Stomach (tissue), 8 donors: ENCODE measurements at regions not wholly inside any gene's neighbourhood (a gene's known extent, or its start where the extent isn't known, plus 50 kb on each side); places are given as distances from the start of the nearest gene placed in this dataset.

ENCODE experiments used
- DNase-seq, 2 donors: peaks; one replicate each; pipeline versions ENCODE4 v3.0.0 to v3.0.0-alpha.2; 2013 to 2019
- H3K27ac ChIP-seq, 5 donors: fragments of 200-600 bp in 4 of 5; sonication (generic) in 4 of 5; one replicate each; pipeline ENCODE4 v1.5.1; 2013 to 2019; ENCODE audit warnings: mild to moderate bottlenecking in 1 of 5, moderate library complexity in 1 of 5
- H3K27me3 ChIP-seq, 3 donors: fragments of 200-600 bp; sonication (generic); one replicate each; pipeline ENCODE4 v1.5.1; 2017 to 2019; ENCODE audit warnings: mixed run types in 1 of 3
- H3K36me3 ChIP-seq, 4 donors: fragments of 200-600 bp; sonication (generic); 1 replicate in 3 of 4; 2 replicates in 1 of 4; pipeline ENCODE4 v1.5.1; 2016 to 2019
- H3K4me1 ChIP-seq, 4 donors: fragments of 200-600 bp; sonication (generic); one replicate each; pipeline ENCODE4 v1.5.1; 2016 to 2019
- H3K4me3 ChIP-seq, 4 donors: fragments of 200-600 bp; sonication (generic) in 3 of 4; one replicate each; pipeline ENCODE4 v1.5.1; 2016 to 2019; ENCODE audit warnings: mild to moderate bottlenecking in 1 of 4
- H3K9me3 ChIP-seq, 4 donors: fragments of 200-600 bp; sonication (generic); one replicate each; pipeline ENCODE4 v1.5.1; 2016 to 2019
- CTCF ChIP-seq, 7 experiments: fragments of 450-650 bp in 4 of 7; fragments of 200-600 bp in 3 of 7; sonication (generic) in 3 of 7; IDR thresholded peaks; one replicate each; pipeline ENCODE4 v1.5.1; 2016 to 2019; ENCODE audit warnings: antibody characterized with exemption in 7 of 7, control low read depth in 2 of 7, mild to moderate bottlenecking in 1 of 7
- EP300 ChIP-seq: sonication (generic); formaldehyde crosslinking; IDR thresholded peaks from one replicate; pipeline ENCODE4 v1.6.1; 2017; ENCODE audit warnings: antibody characterized with exemption
- POLR2A ChIP-seq, 4 donors: fragments of 450-650 bp; IDR thresholded peaks; one replicate each; pipeline ENCODE4 v1.6.1; 2016; ENCODE audit warnings: antibody characterized with exemption in 4 of 4, control low read depth in 2 of 4, mild to moderate bottlenecking in 1 of 4, moderate library complexity in 1 of 4
- POLR2AphosphoS5 ChIP-seq, 3 donors: sonication (generic); formaldehyde crosslinking; IDR thresholded peaks; one replicate each; pipeline ENCODE4 v1.6.1; 2016; ENCODE audit warnings: antibody characterized with exemption in 3 of 3
- WGBS, 5 donors: extraction: QIAGEN DNeasy Blood & Tissue Kit in 3 of 5; methylation state at CpG; one replicate each; pipeline versions ENCODE4 v1.1.5 to v1.1.7; 2013 to 2018; 5-methylcytosine and 5-hydroxymethylcytosine counted together
- intact Hi-C: fragments of 100-400 bp; cut with DNase I; formaldehyde crosslinking; loops from one replicate; pipeline ENCODE4 v1.15.1; 2023; ENCODE audit warnings: low total_unique reads
- donor health status: healthy with polysubstance abuse.
- donor health status: Bipolar disorder and iron deficiency.
- donor health status: healthy.

GRCh38 chr14:97402279-97402678 is 605.1 kb downstream of the VRK1 start:
- Histone ChIP-seq H3K4me1 (no peaks in the 10 kb centered on the region), H3K9me3 (peaks cover 0 to 5% (median 0%) of the 10 kb centered on the region in 4 donors), H3K27me3 (peaks cover 0 to 14% (median 0%) of the 10 kb centered on the region in 3 donors), H3K27ac (no peak overlapping the region), H3K4me3 (no peak overlapping the region), H3K36me3 (no peaks in the 10 kb centered on the region)
- DNase-seq: no peak
- intact Hi-C loops: no loop called here
- no peak for TF ChIP-seq CTCF (IDR thresholded peaks at IDR 0.05)
- 39 to 53% (median 42%) methylated on average over 2 of the region's 2 CpGs for WGBS, 5 donors

- Histone ChIP-seq H3K9me3 (no peaks in the 10 kb centered on the region), H3K36me3 (no peaks in the 10 kb centered on the region), H3K4me1 (peaks cover under 1 to 16% (median 7%) of the 10 kb centered on the region in 4 donors), H3K4me3 (no peak overlapping the region), H3K27ac (no peak overlapping the region), H3K27me3 (peaks cover 0 to 64% (median 30%) of the 10 kb centered on the region in 3 donors)
- intact Hi-C loops: no loop called here
- 41 to 56% (median 49%) methylated on average over 17 of the region's 17 CpGs for WGBS, 5 donors
- no peak for TF ChIP-seq CTCF (IDR thresholded peaks at IDR 0.05)
- no peak for TF ChIP-seq POLR2AphosphoS5 (IDR thresholded peaks at IDR 0.05)
- no peak for TF ChIP-seq POLR2A (IDR thresholded peaks at IDR 0.05)
- TF ChIP-seq EP300: no peak
- no peak for DNase-seq
Observed at GRCh38 chr14:97407701-97408407, 610.7 kb downstream of the VRK1 start.

GRCh38 chr14:97408503-97408902 is 611.3 kb downstream of the VRK1 start:
- Histone ChIP-seq H3K36me3 (no peaks in the 10 kb centered on the region), H3K4me1 (peaks cover 6 to 22% (median 13%) of the 10 kb centered on the region in 4 donors), H3K9me3 (no peaks in the 10 kb centered on the region), H3K27ac (no peak overlapping the region), H3K4me3 (no peak overlapping the region), H3K27me3 (peaks cover 0 to 70% (median 37%) of the 10 kb centered on the region in 3 donors)
- TF ChIP-seq EP300 (no peak), POLR2A (IDR thresholded peaks at IDR 0.05) (no peak), POLR2AphosphoS5 (IDR thresholded peaks at IDR 0.05) (no peak), CTCF (IDR thresholded peaks at IDR 0.05) (no peak)
- no peak for DNase-seq
- 44 to 67% (median 53%) methylated on average over 2 of the region's 2 CpGs for WGBS, 5 donors
- intact Hi-C loops: no loop called here

GRCh38 chr14:97408937-97409815 is 612.0 kb downstream of the VRK1 start:
- peaks cover 0 to 77% (median 43%) of the 10 kb centered on the region in 3 donors for H3K27me3 ChIP-seq

More at GRCh38 chr14:97408937-97409815, 612.0 kb downstream of the VRK1 start:
- Histone ChIP-seq H3K36me3 (no peaks in the 10 kb centered on the region), H3K9me3 (no peaks in the 10 kb centered on the region), H3K4me1 (peaks cover 6 to 29% (median 18%) of the 10 kb centered on the region in 4 donors), H3K4me3 (no peak overlapping the region), H3K27ac (no peak overlapping the region)
- 75 to 79% (median 78%) methylated on average over 21 of the region's 21 CpGs for WGBS, 5 donors
- no peak for DNase-seq
- intact Hi-C loops: no loop called here
- TF ChIP-seq EP300: no peak
